ENCODE measurements at regions not wholly inside any gene's neighbourhood (a gene's known extent, or its start where the extent isn't known, plus 50 kb on each side); places are given as distances from the start of the nearest gene placed in this dataset.

DNA sequence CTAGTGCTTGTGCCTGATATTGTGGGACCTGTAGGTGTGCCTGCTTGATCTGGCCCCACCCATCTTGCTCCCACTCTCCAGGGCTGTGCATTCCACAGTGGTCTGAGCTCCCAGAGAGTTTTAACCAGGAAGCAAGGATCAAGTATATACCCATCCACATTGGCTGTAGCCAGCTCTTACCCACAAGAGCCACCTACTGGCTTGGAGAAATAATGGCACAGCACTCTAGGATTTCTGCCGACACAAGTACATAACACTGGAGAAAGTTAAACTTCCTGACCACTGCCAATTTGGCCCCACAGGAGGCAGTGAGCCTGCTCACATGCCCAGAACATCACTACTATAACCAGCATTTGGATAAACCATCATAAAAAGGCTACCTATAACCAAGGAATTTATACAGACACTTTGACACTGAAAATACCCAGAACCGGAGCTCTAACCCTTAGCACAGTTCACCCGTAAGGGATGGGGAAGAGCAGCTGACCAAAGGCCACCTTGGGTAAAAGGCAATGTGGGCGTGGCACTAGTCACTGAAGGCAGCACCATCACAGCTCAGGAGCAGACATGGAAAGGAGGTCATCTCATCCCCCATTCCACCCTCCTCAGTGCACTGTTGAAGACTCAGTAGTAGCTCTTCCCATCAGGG, 440.4 kb downstream of the BTBD3 start:
- no peaks in the 10 kb centered on the region for H4K20me1 ChIP-seq (replicated peaks; ENCODE audit: control insufficient read depth, extremely low read depth, insufficient read depth, low read length)
- no peaks in the 10 kb centered on the region for H3K27me3 ChIP-seq (ENCODE audit: control insufficient read depth in 2 of 2, insufficient read depth in 2 of 2, low read length in 2 of 2)
- no peak for DNase-seq (ENCODE audit: low read depth, low spot score)
- H3K4me3 ChIP-seq (replicated peaks in 1 of 3; ENCODE audit: insufficient read depth in 1 of 3, low read depth in 1 of 3, low read length in 3 of 3) = no peak overlapping the region
- peaks cover 3% of the 10 kb centered on the region for H3K9me3 ChIP-seq (replicated peaks; ENCODE audit: control insufficient read depth, insufficient read depth, low read length)
- FAIRE-seq = no peak
- H3K4me2 ChIP-seq (ENCODE audit: insufficient read depth, low read length) = no peak overlapping the region
- H3K4me1 ChIP-seq (ENCODE audit: control insufficient read depth, extremely low read depth, insufficient read depth, low read length) = no peaks in the 10 kb centered on the region
- H3K36me3 ChIP-seq (ENCODE audit: control insufficient read depth in 2 of 2, extremely low read depth in 1 of 2, insufficient read depth in 2 of 2, low read length in 2 of 2) = no peaks in the 10 kb centered on the region
- no peaks in the 10 kb centered on the region for H3K9me1 ChIP-seq (replicated peaks; ENCODE audit: control insufficient read depth, extremely low read depth, insufficient read depth, low read length)
- no peak overlapping the region for H3K27ac ChIP-seq (ENCODE audit: insufficient read depth, low read depth, low read length)
- no peaks in the 10 kb centered on the region for H3K79me2 ChIP-seq (ENCODE audit: control insufficient read depth, insufficient read depth, low read length)
- H2AFZ ChIP-seq (ENCODE audit: low read depth, low read length) = no peak overlapping the region
- no peak for TF ChIP-seq EZH2 (IDR thresholded peaks at IDR 0.05; ENCODE audit: borderline replicate concordance, low read depth, low read length, severe bottlenecking)
- no peak for TF ChIP-seq POLR2A (IDR thresholded peaks at IDR 0.05; ENCODE audit: low read depth, low read length)
- TF ChIP-seq POLR2AphosphoS5 (IDR thresholded peaks at IDR 0.05; ENCODE audit: insufficient read depth, low read depth, low read length) = no peak
- no peak for TF ChIP-seq JUN (IDR thresholded peaks at IDR 0.05; ENCODE audit: borderline replicate concordance, insufficient read depth, insufficient read length, low read depth)
- TF ChIP-seq GATA2 (IDR thresholded peaks at IDR 0.05; ENCODE audit: insufficient read depth, insufficient read length, low read depth, low read length) = no peak
- TF ChIP-seq, protein P1, sequence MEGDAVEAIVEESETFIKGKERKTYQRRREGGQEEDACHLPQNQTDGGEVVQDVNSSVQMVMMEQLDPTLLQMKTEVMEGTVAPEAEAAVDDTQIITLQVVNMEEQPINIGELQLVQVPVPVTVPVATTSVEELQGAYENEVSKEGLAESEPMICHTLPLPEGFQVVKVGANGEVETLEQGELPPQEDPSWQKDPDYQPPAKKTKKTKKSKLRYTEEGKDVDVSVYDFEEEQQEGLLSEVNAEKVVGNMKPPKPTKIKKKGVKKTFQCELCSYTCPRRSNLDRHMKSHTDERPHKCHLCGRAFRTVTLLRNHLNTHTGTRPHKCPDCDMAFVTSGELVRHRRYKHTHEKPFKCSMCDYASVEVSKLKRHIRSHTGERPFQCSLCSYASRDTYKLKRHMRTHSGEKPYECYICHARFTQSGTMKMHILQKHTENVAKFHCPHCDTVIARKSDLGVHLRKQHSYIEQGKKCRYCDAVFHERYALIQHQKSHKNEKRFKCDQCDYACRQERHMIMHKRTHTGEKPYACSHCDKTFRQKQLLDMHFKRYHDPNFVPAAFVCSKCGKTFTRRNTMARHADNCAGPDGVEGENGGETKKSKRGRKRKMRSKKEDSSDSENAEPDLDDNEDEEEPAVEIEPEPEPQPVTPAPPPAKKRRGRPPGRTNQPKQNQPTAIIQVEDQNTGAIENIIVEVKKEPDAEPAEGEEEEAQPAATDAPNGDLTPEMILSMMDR (IDR thresholded peaks at IDR 0.05; ENCODE audit: extremely low read depth in 1 of 2, insufficient read depth in 1 of 2, low read depth in 1 of 2, low read length in 2 of 2) = no peak
- TF ChIP-seq FOS (IDR thresholded peaks at IDR 0.05; ENCODE audit: borderline replicate concordance, insufficient read depth, low read length) = no peak
- TF ChIP-seq, protein P2, sequence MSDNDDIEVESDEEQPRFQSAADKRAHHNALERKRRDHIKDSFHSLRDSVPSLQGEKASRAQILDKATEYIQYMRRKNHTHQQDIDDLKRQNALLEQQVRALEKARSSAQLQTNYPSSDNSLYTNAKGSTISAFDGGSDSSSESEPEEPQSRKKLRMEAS (IDR thresholded peaks at IDR 0.05; ENCODE audit: insufficient read depth, insufficient read length) = no peak
- TF ChIP-seq MYC (IDR thresholded peaks at IDR 0.05; ENCODE audit: low read depth, low read length) = no peak
- no peak overlapping the region for H3K9ac ChIP-seq (replicated peaks; ENCODE audit: extremely low read depth, insufficient read depth, low read length)
- BruUV-seq (replicated peaks) = no TSS peak
- intact Hi-C loops (cut with micrococcal nuclease) (no loop called here), dilution Hi-C loops (cut with MboI; ENCODE audit: extremely low pct_ligation_motif_present, low sequenced_read_pairs) (no loop called here)
- CTCF ChIA-PET = interaction anchor here (1.6 kb wide), 1 partner anchor 48 kb away, joined by 4 read pairs; no protein-coding TSS in a partner anchor
- POLR2A ChIA-PET = no interaction called here
